Activated naive CD4-positive, alpha-beta T cell treated with anti-CD3 and anti-CD28 coated beads for 36 hours (primary cell): ENCODE measurements at regions not wholly inside any gene's neighbourhood (a gene's known extent, or its start where the extent isn't known, plus 50 kb on each side); places are given as distances from the start of the nearest gene placed in this dataset.

Experiments used
- CTCF ChIA-PET: fragments of 350-600 bp; sonication (Branson Sonifier 250); formaldehyde crosslinking; loops from one replicate; lab custom pipeline; 2021; ENCODE audit warnings: antibody characterized with exemption; lab: Charles Lee
- DNase-seq: peaks from one replicate; pipeline ENCODE4 v3.0.0-alpha.2; 2020
- H3K27ac Mint-ChIP-seq: one replicate; pipeline ENCODE4 v1.8.0; 2021; ENCODE audit warnings: mild to moderate bottlenecking, mixed read lengths
- H3K27me3 Mint-ChIP-seq: one replicate; pipeline ENCODE4 v1.8.0; 2021; ENCODE audit warnings: low read depth, mixed read lengths
- H3K36me3 Mint-ChIP-seq: one replicate; pipeline ENCODE4 v1.8.0; 2021; ENCODE audit warnings: low read depth, mixed read lengths
- H3K4me1 Mint-ChIP-seq: one replicate; pipeline ENCODE4 v1.8.0; 2021; ENCODE audit warnings: low read depth, mixed read lengths
- H3K4me3 Mint-ChIP-seq: one replicate; pipeline ENCODE4 v1.8.0; 2021; ENCODE audit warnings: mild to moderate bottlenecking, moderate library complexity, mixed read lengths
- H3K9me3 Mint-ChIP-seq: one replicate; pipeline ENCODE4 v1.8.0; 2021; ENCODE audit warnings: mixed read lengths
- intact Hi-C: fragments of 100-400 bp; cut with micrococcal nuclease; formaldehyde crosslinking; loops from one replicate; pipeline ENCODE4 v1.15.1; 2023

GRCh38 chr13:63005625-63006024, 1590.0 kb upstream of the PCDH20 start:
- Mint-ChIP-seq H3K4me1 (no peaks in the 10 kb centered on the region), H3K27me3 (no peaks in the 10 kb centered on the region), H3K9me3 (peaks cover 36% of the 10 kb centered on the region), H3K36me3 (no peaks in the 10 kb centered on the region), H3K27ac (no peak overlapping the region), H3K4me3 (no peak overlapping the region)
- intact Hi-C loops, result no loop called here
- CTCF ChIA-PET, result no interaction called here
- no peak for DNase-seq

GRCh38 chr13:62997696-62998095, 1582.0 kb upstream of the PCDH20 start:
- intact Hi-C loops, result no loop called here
- CTCF ChIA-PET, result no interaction called here
- Mint-ChIP-seq H3K4me3 (no peak overlapping the region), H3K9me3 (peaks cover 3% of the 10 kb centered on the region), H3K27me3 (no peaks in the 10 kb centered on the region), H3K36me3 (no peaks in the 10 kb centered on the region), H3K27ac (no peak overlapping the region), H3K4me1 (no peaks in the 10 kb centered on the region)
- no peak for DNase-seq

- no peak overlapping the region for H3K4me3 Mint-ChIP-seq
- no peak for DNase-seq
- no peaks in the 10 kb centered on the region for H3K4me1 Mint-ChIP-seq
- peaks cover 2% of the 10 kb centered on the region for H3K9me3 Mint-ChIP-seq
- H3K36me3 Mint-ChIP-seq, result no peaks in the 10 kb centered on the region
- intact Hi-C loops, result no loop called here
- H3K27me3 Mint-ChIP-seq, result no peaks in the 10 kb centered on the region
- H3K27ac Mint-ChIP-seq, result no peak overlapping the region
- CTCF ChIA-PET, result no interaction called here
These were observed 1581.5 kb upstream of the PCDH20 start for GRCh38 chr13:62997038-62997599.

GRCh38 chr13:62973804-62974203, 1558.2 kb upstream of the PCDH20 start:
- H3K27me3 Mint-ChIP-seq, result no peaks in the 10 kb centered on the region
- H3K4me1 Mint-ChIP-seq, result no peaks in the 10 kb centered on the region
- H3K4me3 Mint-ChIP-seq, result no peak overlapping the region
- no peak overlapping the region for H3K27ac Mint-ChIP-seq
- peaks cover 19% of the 10 kb centered on the region for H3K9me3 Mint-ChIP-seq
- no peaks in the 10 kb centered on the region for H3K36me3 Mint-ChIP-seq
- CTCF ChIA-PET, result no interaction called here
- intact Hi-C loops, result no loop called here
- no peak for DNase-seq

- Mint-ChIP-seq H3K27ac (no peak overlapping the region), H3K4me3 (no peak overlapping the region), H3K4me1 (no peaks in the 10 kb centered on the region), H3K36me3 (peaks cover 2% of the 10 kb centered on the region), H3K27me3 (no peaks in the 10 kb centered on the region), H3K9me3 (peaks cover 8% of the 10 kb centered on the region)
- CTCF ChIA-PET, result no interaction called here
- no peak for DNase-seq
- intact Hi-C loops, result no loop called here
These were observed 1548.9 kb upstream of the PCDH20 start for GRCh38 chr13:62964522-62964921.

- intact Hi-C loops, result no loop called here
- Mint-ChIP-seq H3K27me3 (no peaks in the 10 kb centered on the region), H3K4me3 (no peak overlapping the region), H3K4me1 (no peaks in the 10 kb centered on the region), H3K27ac (no peak overlapping the region), H3K36me3 (peaks cover 2% of the 10 kb centered on the region), H3K9me3 (peaks cover 3% of the 10 kb centered on the region)
- DNase-seq, result no peak
- CTCF ChIA-PET, result no interaction called here
These were observed 1545.1 kb upstream of the PCDH20 start for GRCh38 chr13:62960723-62961122.

- Mint-ChIP-seq H3K36me3 (no peaks in the 10 kb centered on the region), H3K27me3 (no peaks in the 10 kb centered on the region), H3K4me3 (no peak overlapping the region), H3K27ac (no peak overlapping the region), H3K9me3 (no peaks in the 10 kb centered on the region), H3K4me1 (no peaks in the 10 kb centered on the region)
- CTCF ChIA-PET, result interaction anchor here (0.6 kb wide), 1 partner anchor 106 kb away, joined by 3 read pairs; no protein-coding TSS in a partner anchor
- intact Hi-C loops, result no loop called here
- DNase-seq, result no peak
These were observed 1518.2 kb upstream of the PCDH20 start for GRCh38 chr13:62933809-62934208.

- no peak for DNase-seq
- H3K36me3 Mint-ChIP-seq, result no peaks in the 10 kb centered on the region
- H3K4me3 Mint-ChIP-seq, result no peak overlapping the region
- CTCF ChIA-PET, result no interaction called here
- peaks cover 2% of the 10 kb centered on the region for H3K9me3 Mint-ChIP-seq
- H3K27me3 Mint-ChIP-seq, result no peaks in the 10 kb centered on the region
- no peaks in the 10 kb centered on the region for H3K4me1 Mint-ChIP-seq
- H3K27ac Mint-ChIP-seq, result no peak overlapping the region
- intact Hi-C loops, result no loop called here
These were observed 1516.7 kb upstream of the PCDH20 start for GRCh38 chr13:62932256-62932883.

- peaks cover 2% of the 10 kb centered on the region for H3K9me3 Mint-ChIP-seq
- no peaks in the 10 kb centered on the region for H3K36me3 Mint-ChIP-seq
- no peak overlapping the region for H3K4me3 Mint-ChIP-seq
- CTCF ChIA-PET, result no interaction called here
- intact Hi-C loops, result no loop called here
- DNase-seq, result no peak
- no peaks in the 10 kb centered on the region for H3K27me3 Mint-ChIP-seq
- H3K4me1 Mint-ChIP-seq, result no peaks in the 10 kb centered on the region
- H3K27ac Mint-ChIP-seq, result no peak overlapping the region
These were observed 1516.2 kb upstream of the PCDH20 start for GRCh38 chr13:62931853-62932252.

- DNase-seq, result no peak
- Mint-ChIP-seq H3K27ac (no peak overlapping the region), H3K4me3 (no peak overlapping the region), H3K4me1 (no peaks in the 10 kb centered on the region), H3K9me3 (peaks cover 2% of the 10 kb centered on the region), H3K36me3 (no peaks in the 10 kb centered on the region), H3K27me3 (no peaks in the 10 kb centered on the region)
- CTCF ChIA-PET, result no interaction called here
- intact Hi-C loops, result no loop called here
These were observed 1508.7 kb upstream of the PCDH20 start for GRCh38 chr13:62924395-62924794.

- intact Hi-C loops, result no loop called here
- no peak overlapping the region for H3K4me3 Mint-ChIP-seq
- CTCF ChIA-PET, result no interaction called here
These were observed 1504.5 kb upstream of the PCDH20 start for GRCh38 chr13:62920159-62920558.

GRCh38 chr13:62919491-62919890, 1503.8 kb upstream of the PCDH20 start:
- DNase-seq, result no peak
- no peak overlapping the region for H3K27ac Mint-ChIP-seq
- CTCF ChIA-PET, result no interaction called here

More at GRCh38 chr13:62920159-62920558, 1504.5 kb upstream of the PCDH20 start:
- DNase-seq, result no peak
- Mint-ChIP-seq H3K27ac (no peak overlapping the region), H3K27me3 (no peaks in the 10 kb centered on the region), H3K4me1 (no peaks in the 10 kb centered on the region), H3K9me3 (no peaks in the 10 kb centered on the region), H3K36me3 (no peaks in the 10 kb centered on the region)

GRCh38 chr13:62910541-62911060, 1495.0 kb upstream of the PCDH20 start:
- Mint-ChIP-seq H3K4me3 (no peak overlapping the region), H3K27me3 (no peaks in the 10 kb centered on the region), H3K4me1 (no peaks in the 10 kb centered on the region), H3K36me3 (no peaks in the 10 kb centered on the region), H3K9me3 (no peaks in the 10 kb centered on the region), H3K27ac (no peak overlapping the region)
- CTCF ChIA-PET, result no interaction called here
- DNase-seq, result no peak
- intact Hi-C loops, result no loop called here

More at GRCh38 chr13:62919491-62919890, 1503.8 kb upstream of the PCDH20 start:
- intact Hi-C loops, result no loop called here
- H3K27me3 Mint-ChIP-seq, result no peaks in the 10 kb centered on the region
- H3K36me3 Mint-ChIP-seq, result no peaks in the 10 kb centered on the region
- H3K9me3 Mint-ChIP-seq, result no peaks in the 10 kb centered on the region
- no peak overlapping the region for H3K4me3 Mint-ChIP-seq
- no peaks in the 10 kb centered on the region for H3K4me1 Mint-ChIP-seq
